ENCODE measurements at regions not wholly inside any gene's neighbourhood (a gene's known extent, or its start where the extent isn't known, plus 50 kb on each side); places are given as distances from the start of the nearest gene placed in this dataset.

DNA sequence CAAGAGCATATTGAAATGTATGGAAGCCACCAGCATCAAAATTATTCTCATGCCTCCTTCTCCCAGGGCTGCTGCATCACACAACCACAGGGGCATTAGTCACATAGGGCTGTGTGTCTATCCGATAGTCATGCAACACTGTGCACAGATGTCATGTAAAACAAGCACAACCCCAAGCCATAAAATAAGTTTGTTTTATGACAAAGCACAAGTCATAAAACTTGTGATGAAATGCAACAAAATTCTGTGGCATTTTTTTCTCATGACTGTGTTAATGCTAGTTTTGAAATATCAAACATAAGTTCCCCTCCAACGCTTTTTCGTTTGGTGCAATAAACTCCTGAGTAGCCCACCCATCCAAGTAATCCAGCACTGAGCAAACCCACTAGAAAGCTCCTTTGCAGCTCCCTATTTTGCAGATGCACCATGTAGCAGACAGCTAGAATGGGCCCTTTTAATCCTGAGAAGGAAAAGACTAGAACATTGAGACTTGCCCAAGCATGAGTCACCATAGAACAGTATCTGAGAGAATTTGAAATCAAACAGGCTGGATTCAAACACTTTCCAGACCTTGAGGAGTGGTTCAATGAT, 93.3 kb upstream of the ZNF366 start:
- peak overlapping the region; percentile 73 for H3K4me2 ChIP-seq (ENCODE audit: control insufficient read depth, extremely low read depth, insufficient read depth, low read depth, low read length)
- H3K4me1 ChIP-seq (ENCODE audit: control insufficient read depth, extremely low read depth, insufficient read depth, low read length): peaks cover 52% of the 10 kb centered on the region
- peak; percentile 74 for DNase-seq (ENCODE audit: low read depth, low spot score)
- H4K20me1 ChIP-seq (ENCODE audit: control insufficient read depth, extremely low read depth, insufficient read depth, low read length): no peaks in the 10 kb centered on the region
- peak; percentile 84 for FAIRE-seq
- dilution Hi-C loops (cut with MboI; ENCODE audit: extremely low pct_ligation_motif_present, low sequenced_read_pairs): no loop called here
- H3K9me3 ChIP-seq (ENCODE audit: control insufficient read depth, low read depth, low read length): no peaks in the 10 kb centered on the region
- H3K79me2 ChIP-seq (ENCODE audit: control insufficient read depth, insufficient read depth, low read length): no peaks in the 10 kb centered on the region
- no peaks in the 10 kb centered on the region for H3K9me1 ChIP-seq (ENCODE audit: control insufficient read depth, extremely low read depth, insufficient read depth, low read length)
- peak overlapping the region; percentile 12 for H2AFZ ChIP-seq (ENCODE audit: control insufficient read depth, low read length)
- H3K4me3 ChIP-seq (ENCODE audit: control insufficient read depth in 2 of 3, extremely low read depth in 1 of 3, insufficient read depth in 2 of 3, low read depth in 1 of 3, low read length in 3 of 3): no peak overlapping the region
- peak overlapping the region; percentile 87 for H3K27ac ChIP-seq (ENCODE audit: control insufficient read depth, insufficient read depth, low read length)
- no peaks in the 10 kb centered on the region for H3K27me3 ChIP-seq (ENCODE audit: control insufficient read depth, extremely low read depth, insufficient read depth, low read length)
- H3K36me3 ChIP-seq (ENCODE audit: control insufficient read depth in 2 of 2, extremely low read depth in 1 of 2, insufficient read depth in 2 of 2, low read length in 2 of 2): no peaks in the 10 kb centered on the region
- peak overlapping the region; percentile 35 for H3K9ac ChIP-seq (ENCODE audit: control insufficient read depth, extremely low read depth, insufficient read depth, low read length)
- TF ChIP-seq EZH2 (IDR thresholded peaks at IDR 0.05; ENCODE audit: low read length): no peak
- TF ChIP-seq, protein P1, sequence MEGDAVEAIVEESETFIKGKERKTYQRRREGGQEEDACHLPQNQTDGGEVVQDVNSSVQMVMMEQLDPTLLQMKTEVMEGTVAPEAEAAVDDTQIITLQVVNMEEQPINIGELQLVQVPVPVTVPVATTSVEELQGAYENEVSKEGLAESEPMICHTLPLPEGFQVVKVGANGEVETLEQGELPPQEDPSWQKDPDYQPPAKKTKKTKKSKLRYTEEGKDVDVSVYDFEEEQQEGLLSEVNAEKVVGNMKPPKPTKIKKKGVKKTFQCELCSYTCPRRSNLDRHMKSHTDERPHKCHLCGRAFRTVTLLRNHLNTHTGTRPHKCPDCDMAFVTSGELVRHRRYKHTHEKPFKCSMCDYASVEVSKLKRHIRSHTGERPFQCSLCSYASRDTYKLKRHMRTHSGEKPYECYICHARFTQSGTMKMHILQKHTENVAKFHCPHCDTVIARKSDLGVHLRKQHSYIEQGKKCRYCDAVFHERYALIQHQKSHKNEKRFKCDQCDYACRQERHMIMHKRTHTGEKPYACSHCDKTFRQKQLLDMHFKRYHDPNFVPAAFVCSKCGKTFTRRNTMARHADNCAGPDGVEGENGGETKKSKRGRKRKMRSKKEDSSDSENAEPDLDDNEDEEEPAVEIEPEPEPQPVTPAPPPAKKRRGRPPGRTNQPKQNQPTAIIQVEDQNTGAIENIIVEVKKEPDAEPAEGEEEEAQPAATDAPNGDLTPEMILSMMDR (optimal IDR thresholded peaks at IDR 0.05 in 1 of 3, IDR thresholded peaks at IDR 0.05 in 1 of 3, conservative IDR thresholded peaks at IDR 0.05 in 1 of 3; ENCODE audit: extremely low read depth in 1 of 3, insufficient read depth in 2 of 3, low read length in 3 of 3): no peak

DNA sequence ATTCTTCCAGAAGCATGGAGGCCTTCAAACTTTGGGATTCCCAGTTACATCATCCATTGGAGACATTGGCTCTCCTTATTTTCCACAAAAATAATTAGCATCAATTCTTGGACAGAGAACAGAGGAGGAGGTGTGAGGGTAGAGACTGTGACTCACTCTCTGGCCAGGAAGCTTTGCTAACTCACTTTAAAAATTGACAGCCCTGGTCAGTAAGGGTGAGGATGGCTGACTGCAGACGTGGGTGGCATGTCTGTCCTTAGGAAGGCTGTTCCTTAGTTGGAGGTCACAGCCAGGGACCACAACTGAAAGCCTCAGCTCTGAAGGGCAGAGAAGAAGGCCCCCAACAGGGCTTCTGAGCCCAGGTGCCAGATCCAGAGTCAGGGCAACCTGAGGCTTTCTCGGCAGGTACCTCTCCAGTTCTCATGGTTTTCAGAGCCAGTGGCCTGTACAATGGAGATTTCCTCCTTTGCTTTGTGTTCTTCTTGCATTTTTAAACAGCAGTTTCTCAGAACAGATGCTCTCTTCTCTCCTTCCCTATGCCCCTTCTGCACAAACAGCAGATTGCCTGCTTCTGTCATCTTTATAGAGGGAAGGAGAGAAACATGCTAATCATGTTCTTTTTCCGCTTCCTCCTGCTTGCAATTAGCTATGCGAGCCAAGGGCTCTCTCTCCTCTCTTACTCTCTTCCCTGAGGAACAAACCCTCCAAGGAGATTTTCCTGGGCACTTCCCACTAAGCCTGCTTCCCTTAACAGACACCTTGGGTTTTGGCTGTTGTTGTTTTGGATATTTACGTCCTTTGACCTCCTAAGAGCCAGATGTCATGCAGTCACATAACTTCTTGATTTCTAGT, 92.5 kb upstream of the ZNF366 start:
- Histone ChIP-seq H3K27ac (ENCODE audit: control insufficient read depth, insufficient read depth, low read length) (peak overlapping the region; percentile 87), H3K4me3 (ENCODE audit: control insufficient read depth in 2 of 3, extremely low read depth in 1 of 3, insufficient read depth in 2 of 3, low read depth in 1 of 3, low read length in 3 of 3) (no peak overlapping the region), H2AFZ (ENCODE audit: control insufficient read depth, low read length) (no peak overlapping the region), H3K79me2 (ENCODE audit: control insufficient read depth, insufficient read depth, low read length) (no peaks in the 10 kb centered on the region), H3K9ac (ENCODE audit: control insufficient read depth, extremely low read depth, insufficient read depth, low read length) (peak overlapping the region; percentile 35), H4K20me1 (ENCODE audit: control insufficient read depth, extremely low read depth, insufficient read depth, low read length) (no peaks in the 10 kb centered on the region), H3K4me1 (ENCODE audit: control insufficient read depth, extremely low read depth, insufficient read depth, low read length) (peaks cover 49% of the 10 kb centered on the region), H3K36me3 (ENCODE audit: control insufficient read depth in 2 of 2, extremely low read depth in 1 of 2, insufficient read depth in 2 of 2, low read length in 2 of 2) (no peaks in the 10 kb centered on the region), H3K9me1 (ENCODE audit: control insufficient read depth, extremely low read depth, insufficient read depth, low read length) (no peaks in the 10 kb centered on the region), H3K27me3 (ENCODE audit: control insufficient read depth, extremely low read depth, insufficient read depth, low read length) (no peaks in the 10 kb centered on the region), H3K9me3 (ENCODE audit: control insufficient read depth, low read depth, low read length) (no peaks in the 10 kb centered on the region), H3K4me2 (ENCODE audit: control insufficient read depth, extremely low read depth, insufficient read depth, low read depth, low read length) (peak overlapping the region; percentile 73)
- dilution Hi-C loops (cut with MboI; ENCODE audit: extremely low pct_ligation_motif_present, low sequenced_read_pairs): no loop called here
- no peak for DNase-seq (ENCODE audit: low read depth, low spot score)
- peak; percentile 69 for FAIRE-seq
- TF ChIP-seq, protein P1 (optimal IDR thresholded peaks at IDR 0.05 in 1 of 3, IDR thresholded peaks at IDR 0.05 in 1 of 3, conservative IDR thresholded peaks at IDR 0.05 in 1 of 3; ENCODE audit: extremely low read depth in 1 of 3, insufficient read depth in 2 of 3, low read length in 3 of 3): no peak
- no peak for TF ChIP-seq EZH2 (IDR thresholded peaks at IDR 0.05; ENCODE audit: low read length)
